CMK (cell line): ENCODE measurements at regions not wholly inside any gene's neighbourhood (a gene's known extent, or its start where the extent isn't known, plus 50 kb on each side); places are given as distances from the start of the nearest gene placed in this dataset.
"Not testable (repeated sequence)": the region's sequence is repeated elsewhere in the genome, so short reads cannot be mapped to it uniquely, and the experiment has no call there.

ENCODE experiments used
- DNase-seq: peaks from one replicate; pipeline ENCODE4 v3.0.0-alpha.2; 2010; ENCODE audit warnings: low read depth

DNA sequence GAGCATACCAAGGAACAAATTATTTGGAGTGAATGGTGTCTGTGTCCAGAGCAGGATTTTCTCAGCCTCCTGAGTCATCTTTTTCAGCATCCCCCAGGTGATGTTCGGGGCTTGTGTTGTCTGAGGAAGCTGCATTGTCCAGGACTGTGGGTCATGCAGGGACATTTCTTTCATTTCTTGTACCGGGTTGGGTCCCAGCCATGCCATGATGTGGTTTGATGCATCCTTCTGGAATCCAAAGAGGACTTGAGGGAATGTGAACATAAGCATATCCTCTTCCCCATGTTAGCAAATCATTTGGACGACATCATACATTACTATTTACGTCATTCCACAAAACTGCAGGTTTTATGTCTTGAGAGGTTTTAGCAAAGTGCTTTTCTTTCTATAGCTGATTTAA is 797.8 kb downstream of the CCDC85A start:
- no peak for DNase-seq

GRCh38 chr2:56985609-56986008 is 801.8 kb downstream of the CCDC85A start:
- no peak for DNase-seq

DNA sequence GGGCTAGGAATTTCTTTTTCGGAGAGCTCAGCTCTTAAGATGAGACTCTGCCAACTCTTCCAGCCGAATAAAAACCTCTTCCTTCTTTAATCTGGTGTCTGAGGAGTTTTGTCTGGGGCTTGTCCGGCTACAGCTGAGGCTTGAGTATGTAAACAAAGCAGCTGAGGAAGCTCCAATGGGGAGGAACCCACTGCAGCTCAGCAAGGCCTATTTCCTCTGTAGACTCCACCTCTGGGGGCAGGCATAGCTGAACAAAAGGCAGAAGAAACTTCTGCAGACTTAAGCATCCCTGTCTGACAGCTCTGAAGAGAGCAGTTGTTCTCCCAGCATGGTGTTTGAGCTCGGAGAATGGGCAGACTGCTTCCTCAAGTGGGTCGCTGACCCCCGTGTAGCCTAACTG is 838.7 kb downstream of the CCDC85A start:
- DNase-seq = no peak

- DNase-seq = no peak
Observed at GRCh38 chr2:57044931-57045635, 861.3 kb downstream of the CCDC85A start.

DNA sequence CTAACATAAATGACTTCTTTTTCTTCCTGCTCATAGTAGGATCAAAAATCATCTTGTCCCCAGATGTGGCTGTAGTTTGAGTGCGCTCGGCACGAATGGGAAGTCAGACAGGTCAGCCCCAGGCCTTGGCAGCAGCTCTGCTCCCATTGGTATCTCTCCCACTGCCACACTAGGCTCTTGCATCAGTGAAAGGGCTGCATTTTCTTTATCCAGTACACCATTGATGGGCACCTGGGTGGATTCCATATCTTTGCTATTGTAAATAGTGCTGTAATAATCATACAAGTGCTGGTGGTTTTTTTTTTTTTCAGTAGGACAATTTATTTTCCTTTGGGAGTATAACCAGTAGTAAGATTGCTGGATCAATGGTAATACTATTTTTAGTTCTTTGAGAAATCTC is 865.5 kb downstream of the CCDC85A start:
- DNase-seq = no peak

DNA sequence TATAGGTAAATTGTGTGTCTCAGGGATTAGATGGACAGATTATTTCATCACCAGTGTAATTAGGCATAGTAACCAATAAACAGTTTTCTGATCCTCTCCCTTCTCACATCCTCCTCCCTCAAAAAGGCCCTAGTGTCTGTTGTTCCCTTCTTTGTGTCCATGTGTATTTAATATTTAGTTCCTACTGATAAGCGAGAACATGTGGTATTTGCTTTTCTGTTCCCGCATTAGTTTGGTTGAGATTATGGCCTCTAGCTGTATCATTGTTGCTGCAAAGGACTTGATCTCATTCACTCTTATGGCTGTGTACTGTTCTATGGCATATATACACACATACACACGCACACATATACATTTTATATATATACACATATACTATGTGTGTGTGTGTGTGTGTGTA is 866.2 kb downstream of the CCDC85A start:
- no peak for DNase-seq

DNA sequence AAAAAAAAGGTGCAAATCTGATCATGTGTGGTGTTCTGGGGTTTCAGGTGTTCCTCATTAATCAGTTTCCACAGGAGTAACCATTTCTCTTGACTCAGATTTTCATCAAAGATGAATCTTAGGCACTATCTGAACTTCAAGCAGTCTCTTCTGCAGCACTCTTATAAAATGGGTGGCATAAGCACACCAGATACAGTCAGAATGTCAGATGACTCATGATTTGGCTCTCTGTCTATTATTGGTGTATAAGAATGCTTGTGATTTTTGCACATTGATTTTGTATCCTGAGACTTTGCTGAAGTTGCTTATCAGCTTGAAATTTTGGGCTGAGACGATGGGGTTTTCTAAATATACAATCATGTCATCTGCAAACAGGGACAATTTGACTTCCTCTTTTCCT is 882.5 kb downstream of the CCDC85A start:
- DNase-seq = not testable (repeated sequence)

- no peak for DNase-seq
Observed at GRCh38 chr2:57075226-57075625, 891.4 kb downstream of the CCDC85A start.

GRCh38 chr2:57080035-57080434 is 896.2 kb downstream of the CCDC85A start:
- no peak for DNase-seq

DNA sequence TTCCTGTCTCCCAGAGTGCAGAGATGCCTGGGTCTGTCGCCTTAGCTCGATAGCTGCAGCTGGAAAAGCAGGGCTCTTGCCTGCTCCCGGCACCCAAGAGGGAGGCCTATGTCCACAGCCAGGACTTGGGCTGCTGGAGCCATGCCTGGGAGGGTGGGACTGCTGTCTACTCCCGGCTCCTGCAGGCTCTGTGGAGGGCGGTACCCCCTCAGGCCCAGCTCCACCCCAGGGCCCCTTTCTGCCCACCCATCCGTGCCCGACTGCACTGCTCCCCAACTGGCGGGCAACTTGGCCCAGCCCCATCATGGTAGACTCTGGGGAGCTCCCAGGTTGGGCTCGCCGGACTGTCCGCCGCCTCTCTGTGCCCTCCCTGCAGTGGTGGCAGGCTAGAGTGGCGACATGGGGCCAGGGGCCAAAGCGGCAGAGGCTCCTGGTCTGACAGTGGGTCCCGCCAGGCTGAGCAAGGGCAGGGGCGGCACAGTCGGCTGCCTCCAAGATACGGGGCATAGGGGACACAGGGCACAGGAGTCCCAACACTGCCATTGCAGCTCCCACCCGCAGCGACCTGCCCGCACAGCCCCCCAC is 901.0 kb downstream of the CCDC85A start:
- DNase-seq = no peak

DNA sequence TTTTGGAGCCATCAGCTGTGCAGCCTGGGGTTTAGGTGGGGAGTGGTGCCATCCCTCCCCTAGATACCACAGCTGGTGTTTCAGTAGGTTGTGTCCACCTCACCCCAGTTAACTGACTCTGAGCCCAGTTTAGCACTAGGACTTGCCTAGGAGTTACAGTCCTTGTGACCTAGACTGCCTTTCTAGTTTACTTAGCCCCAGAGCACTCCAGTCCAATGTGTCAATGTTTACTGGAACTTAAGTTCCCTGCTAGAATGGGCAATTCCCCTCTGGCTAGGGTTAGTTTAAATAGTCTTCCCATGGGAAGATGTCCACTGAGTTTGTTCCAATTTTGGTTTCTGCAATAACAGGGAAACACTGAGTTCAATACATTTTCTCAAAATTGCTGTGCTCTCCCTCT is 909.2 kb downstream of the CCDC85A start:
- no peak for DNase-seq

GRCh38 chr2:57097855-57098254 is 914.1 kb downstream of the CCDC85A start:
- no peak for DNase-seq

DNA sequence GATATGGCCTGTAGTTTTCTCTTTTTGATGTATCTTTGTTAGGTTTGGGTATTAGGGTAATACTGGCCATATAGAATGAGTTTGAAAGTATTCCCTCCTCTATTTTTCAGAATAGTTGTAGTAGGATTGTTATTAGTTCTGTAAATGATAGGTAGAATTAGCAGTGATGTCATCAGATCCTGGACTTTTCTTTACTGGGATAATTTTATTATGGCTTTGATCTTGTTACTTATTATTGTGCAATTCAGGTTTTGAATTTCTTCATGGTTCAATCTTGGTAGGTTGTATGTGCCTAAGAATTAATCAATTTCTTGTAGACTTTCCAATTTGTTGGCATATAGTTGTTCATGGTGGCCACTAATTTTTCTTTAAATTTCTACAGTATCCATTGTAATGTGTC is 916.6 kb downstream of the CCDC85A start:
- DNase-seq = no peak

DNA sequence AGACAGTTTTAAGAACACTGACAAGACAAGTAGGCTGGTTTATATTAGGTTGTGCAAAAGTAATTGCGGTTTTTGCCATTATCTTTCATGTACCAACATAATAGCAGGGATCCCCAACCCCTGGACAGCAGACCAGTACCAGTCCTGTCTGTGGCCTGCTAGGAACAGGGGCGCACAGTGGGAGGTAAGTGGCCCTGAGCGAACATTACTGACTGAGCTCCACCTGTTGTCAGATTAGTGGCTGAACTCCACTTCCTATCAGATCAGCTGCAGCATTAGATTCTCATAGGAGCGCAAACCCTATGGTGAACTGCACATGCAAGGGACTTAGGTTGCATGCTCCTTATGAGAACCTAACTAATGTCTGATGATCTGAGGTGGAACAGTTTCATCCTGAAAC is 921.9 kb downstream of the CCDC85A start:
- no peak for DNase-seq

- DNase-seq = no peak
Observed at GRCh38 chr2:57107353-57107752, 923.6 kb downstream of the CCDC85A start.

- DNase-seq = no peak
Observed at GRCh38 chr2:57111531-57111930, 927.7 kb downstream of the CCDC85A start.

DNA sequence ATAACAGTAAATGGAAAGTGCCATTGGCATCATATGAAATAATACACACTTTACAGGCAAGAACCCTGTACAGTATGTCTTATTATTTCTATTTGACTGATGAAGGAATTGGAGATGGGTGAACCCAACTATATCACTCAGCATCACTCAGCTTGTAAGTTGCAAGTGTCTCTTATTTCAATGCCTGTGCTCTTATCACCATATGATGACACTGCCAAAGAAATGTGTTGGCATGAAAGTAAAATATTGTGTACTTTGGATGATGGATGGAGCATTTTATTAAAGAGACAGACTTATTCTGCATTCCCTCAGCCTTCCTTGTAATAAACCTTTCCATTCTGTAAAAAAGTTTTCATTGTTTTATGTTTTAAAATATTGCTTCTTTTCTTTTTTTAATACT is 927.5 kb upstream of the VRK2 start:
- DNase-seq = no peak

GRCh38 chr2:57126410-57126809 is 920.2 kb upstream of the VRK2 start:
- DNase-seq = no peak

DNA sequence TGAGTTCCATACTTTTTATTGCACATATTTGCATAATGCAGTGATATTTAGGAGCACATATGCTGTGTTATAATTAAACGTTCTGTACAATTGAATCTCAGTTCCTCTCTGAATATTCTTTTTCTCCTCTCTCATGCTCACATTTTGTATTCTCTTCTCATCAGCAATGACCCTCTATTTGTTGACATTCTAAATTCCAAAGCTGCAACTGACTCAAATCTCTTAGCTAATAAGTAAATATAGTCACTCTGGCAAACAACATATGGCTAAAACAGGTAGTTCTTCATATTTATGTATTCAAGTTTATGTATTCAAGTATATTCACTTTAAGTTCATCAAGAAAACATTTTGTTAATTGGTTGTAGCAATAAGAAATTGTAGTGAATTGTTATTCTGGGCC is 907.4 kb upstream of the VRK2 start:
- no peak for DNase-seq

GRCh38 chr2:57141269-57141668 is 905.3 kb upstream of the VRK2 start:
- DNase-seq = no peak

GRCh38 chr2:57146951-57147350 is 899.7 kb upstream of the VRK2 start:
- no peak for DNase-seq

DNA sequence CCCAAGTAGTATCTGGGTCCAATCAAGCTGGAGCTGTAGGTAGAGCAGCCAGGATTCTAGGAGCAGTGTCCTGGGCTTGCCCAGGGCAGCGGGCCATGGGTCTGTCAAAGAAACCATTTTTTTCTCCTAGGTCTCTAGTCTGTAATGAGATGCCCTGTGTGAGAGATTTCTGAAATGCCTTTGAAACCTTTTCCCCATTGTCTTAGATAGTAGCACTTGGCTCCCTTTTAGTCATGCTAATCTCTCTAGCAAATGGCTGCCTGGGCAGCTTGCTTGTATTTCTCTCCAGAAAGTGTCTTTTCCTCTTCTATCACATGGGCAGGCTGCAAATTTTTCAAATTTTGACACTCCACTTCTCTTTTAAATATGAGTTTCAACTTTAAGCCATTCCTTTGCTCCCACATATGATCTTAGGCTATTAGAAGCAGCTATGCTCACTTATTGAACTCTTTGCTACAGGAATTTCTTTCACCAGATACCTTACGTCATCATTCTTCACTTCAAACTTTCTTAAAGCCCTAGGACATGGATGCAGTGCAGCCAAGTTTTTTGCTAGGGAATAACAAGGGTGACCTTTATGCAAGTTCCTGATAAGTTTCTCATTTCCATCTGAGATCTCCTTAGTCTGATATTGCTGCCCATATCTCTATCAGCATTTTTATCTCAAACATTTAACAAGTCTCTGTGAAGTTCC is 890.2 kb upstream of the VRK2 start:
- DNase-seq = no peak

DNA sequence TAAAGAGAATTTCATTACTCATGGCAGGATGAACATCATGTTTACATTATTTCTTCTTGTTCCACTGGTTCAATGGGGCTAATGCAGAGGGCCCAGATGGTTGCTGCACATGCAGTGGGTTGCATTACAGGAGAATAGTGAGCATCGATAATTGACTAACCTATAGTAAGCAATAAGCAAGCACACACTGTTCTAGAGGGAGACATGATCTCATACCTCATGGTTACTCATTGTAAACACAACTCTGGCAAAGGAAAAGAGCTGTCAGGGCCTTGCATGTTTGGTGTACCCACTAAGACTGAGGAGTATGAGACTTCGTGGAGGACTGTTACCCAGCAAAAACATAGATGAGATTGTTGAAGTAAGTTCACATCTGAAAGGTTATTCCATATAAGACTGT is 885.6 kb upstream of the VRK2 start:
- no peak for DNase-seq

GRCh38 chr2:57177176-57177575 is 869.4 kb upstream of the VRK2 start:
- no peak for DNase-seq
